Neural progenitor cell (in vitro differentiated cells): ENCODE measurements at regions not wholly inside any gene's neighbourhood (a gene's known extent, or its start where the extent isn't known, plus 50 kb on each side); places are given as distances from the start of the nearest gene placed in this dataset.

Experiments
- DNase-seq: peaks from one replicate; pipeline ENCODE4 v3.0.0-alpha.2; 2016; ENCODE audit warnings: low spot score
- H2AFZ ChIP-seq: fragments of 200-600 bp; sonication (generic); replicated peaks from 2 replicates; pipeline ENCODE4 v1.6.1; 2016; ENCODE audit warnings: antibody characterized with exemption
- H3F3A ChIP-seq: fragments of 200-600 bp; sonication (generic); 2 replicates; pipeline ENCODE4 v1.6.1; 2016; ENCODE audit warnings: antibody characterized with exemption, low read depth
- H3K27ac ChIP-seq: fragments of 200-600 bp; sonication (generic); 2 replicates; pipeline ENCODE4 v1.5.1; 2016; ENCODE audit warnings: mild to moderate bottlenecking
- H3K27me3 ChIP-seq: fragments of 200-600 bp; sonication (generic); 2 replicates; pipeline ENCODE4 v1.6.1; 2016; ENCODE audit warnings: mild to moderate bottlenecking, moderate library complexity
- H3K36me3 ChIP-seq: fragments of 200-600 bp; sonication (generic); 2 replicates; pipeline ENCODE4 v1.5.1; 2016
- H3K4me1 ChIP-seq: fragments of 200-600 bp; sonication (generic); 2 replicates; pipeline ENCODE4 v1.6.1; 2016; ENCODE audit warnings: mixed run types
- H3K4me2 ChIP-seq: fragments of 200-600 bp; sonication (generic); 2 replicates; pipeline ENCODE4 v1.6.1; 2016
- H3K4me3 ChIP-seq: fragments of 200-600 bp; sonication (generic); 2 replicates; pipeline ENCODE4 v1.5.1; 2016
- H3K79me2 ChIP-seq: fragments of 200-600 bp; sonication (generic); 2 replicates; pipeline ENCODE4 v1.6.1; 2016; ENCODE audit warnings: low read depth
- H3K9ac ChIP-seq: fragments of 200-600 bp; sonication (generic); 2 replicates; pipeline ENCODE4 v1.6.1; 2016
- H3K9me3 ChIP-seq: fragments of 200-600 bp; sonication (generic); 2 replicates; pipeline ENCODE4 v1.5.1; 2016; ENCODE audit warnings: low read depth
- H4K20me1 ChIP-seq: fragments of 200-600 bp; sonication (generic); 2 replicates; pipeline ENCODE4 v1.6.1; 2016; ENCODE audit warnings: low read depth
- H3K27ac Mint-ChIP-seq: 3 replicates; pipeline ENCODE4 v1.8.0; 2021; ENCODE audit warnings: mixed read lengths
- H3K27me3 Mint-ChIP-seq: 2 replicates; pipeline ENCODE4 v1.8.0; 2022; ENCODE audit warnings: low read depth, mild to moderate bottlenecking, inconsistent platforms, moderate library complexity, mixed read lengths; ENCODE audit not compliant: insufficient read depth
- H3K36me3 Mint-ChIP-seq: 3 replicates; pipeline ENCODE4 v1.8.0; 2021; ENCODE audit warnings: mixed read lengths
- H3K4me1 Mint-ChIP-seq: 3 replicates; pipeline ENCODE4 v1.8.0; 2021; ENCODE audit warnings: mixed read lengths
- H3K4me3 Mint-ChIP-seq: 3 replicates; pipeline ENCODE4 v1.8.0; 2021; ENCODE audit warnings: mild to moderate bottlenecking, moderate library complexity, mixed read lengths
- H3K9me3 Mint-ChIP-seq: 3 replicates; pipeline ENCODE4 v1.8.0; 2020; ENCODE audit warnings: mixed read lengths
- CTCF ChIP-seq: fragments of 200-600 bp; sonication (generic); IDR thresholded peaks from 2 replicates; pipeline ENCODE4 v1.5.1; 2017; ENCODE audit warnings: antibody characterized with exemption, mild to moderate bottlenecking
- EZH2 ChIP-seq: fragments of 200-600 bp; sonication (generic); IDR thresholded peaks from 2 replicates; pipeline ENCODE4 v1.6.1; 2017; ENCODE audit warnings: antibody characterized with exemption, mild to moderate bottlenecking, moderate library complexity
- EZH2phosphoT487 ChIP-seq: fragments of 200-600 bp; sonication (generic); IDR thresholded peaks from 2 replicates; pipeline ENCODE4 v1.6.1; 2017; ENCODE audit warnings: antibody characterized with exemption

- Histone ChIP-seq H3F3A (no peaks in the 10 kb centered on the region), H3K36me3 (no peaks in the 10 kb centered on the region), H3K27ac (no peak overlapping the region), H2AFZ (no peak overlapping the region), H3K27me3 (no peaks in the 10 kb centered on the region), H3K4me3 (no peak overlapping the region), H3K4me1 (peaks cover 4% of the 10 kb centered on the region), H3K9ac (no peak overlapping the region), H3K4me2 (no peak overlapping the region), H3K79me2 (no peaks in the 10 kb centered on the region), H4K20me1 (no peaks in the 10 kb centered on the region), H3K9me3 (no peaks in the 10 kb centered on the region)
- Mint-ChIP-seq H3K4me1 (peaks cover 19% of the 10 kb centered on the region), H3K9me3 (no peaks in the 10 kb centered on the region), H3K27me3 (peaks cover 2% of the 10 kb centered on the region), H3K4me3 (no peak overlapping the region), H3K36me3 (no peaks in the 10 kb centered on the region), H3K27ac (no peak overlapping the region)
- no peak for TF ChIP-seq EZH2phosphoT487
- no peak for TF ChIP-seq EZH2
- no peak for TF ChIP-seq CTCF
- DNase-seq, result no peak
These were observed 119.2 kb upstream of the ALDH1A3 start for GRCh38 chr15:100760357-100760903.

- Histone ChIP-seq H3K4me3 (no peak overlapping the region), H3K4me1 (peaks cover 12% of the 10 kb centered on the region), H3K27ac (no peak overlapping the region), H3K4me2 (no peak overlapping the region), H3K36me3 (no peaks in the 10 kb centered on the region), H4K20me1 (no peaks in the 10 kb centered on the region), H3F3A (no peaks in the 10 kb centered on the region), H3K79me2 (no peaks in the 10 kb centered on the region), H3K9ac (no peak overlapping the region), H2AFZ (no peak overlapping the region), H3K27me3 (no peaks in the 10 kb centered on the region), H3K9me3 (no peaks in the 10 kb centered on the region)
- Mint-ChIP-seq H3K4me3 (no peak overlapping the region), H3K36me3 (no peaks in the 10 kb centered on the region), H3K27me3 (peaks cover 2% of the 10 kb centered on the region), H3K4me1 (peaks cover 26% of the 10 kb centered on the region), H3K9me3 (no peaks in the 10 kb centered on the region), H3K27ac (no peak overlapping the region)
- no peak for TF ChIP-seq EZH2phosphoT487
- no peak for TF ChIP-seq EZH2
- no peak for TF ChIP-seq CTCF
- DNase-seq, result no peak
These were observed 118.2 kb upstream of the ALDH1A3 start for GRCh38 chr15:100761290-100761935.

- DNase-seq, result no peak
- Histone ChIP-seq H4K20me1 (no peaks in the 10 kb centered on the region), H3K4me3 (no peak overlapping the region), H3K36me3 (no peaks in the 10 kb centered on the region), H3K9ac (no peak overlapping the region), H3F3A (no peaks in the 10 kb centered on the region), H3K79me2 (no peaks in the 10 kb centered on the region), H2AFZ (no peak overlapping the region), H3K9me3 (no peaks in the 10 kb centered on the region), H3K4me2 (no peak overlapping the region), H3K4me1 (peaks cover 16% of the 10 kb centered on the region), H3K27ac (no peak overlapping the region), H3K27me3 (no peaks in the 10 kb centered on the region)
- no peaks in the 10 kb centered on the region for H3K36me3 Mint-ChIP-seq
- H3K4me3 Mint-ChIP-seq, result no peak overlapping the region
- H3K27me3 Mint-ChIP-seq, result peaks cover 2% of the 10 kb centered on the region
- H3K9me3 Mint-ChIP-seq, result no peaks in the 10 kb centered on the region
- TF ChIP-seq CTCF (no peak), EZH2 (no peak), EZH2phosphoT487 (no peak)
- H3K4me1 Mint-ChIP-seq, result peaks cover 27% of the 10 kb centered on the region
- H3K27ac Mint-ChIP-seq, result peak overlapping the region; percentile 13
These were observed 117.3 kb upstream of the ALDH1A3 start for GRCh38 chr15:100762289-100762688.
